H9 (cell line): ENCODE measurements at regions not wholly inside any gene's neighbourhood (a gene's known extent, or its start where the extent isn't known, plus 50 kb on each side); places are given as distances from the start of the nearest gene placed in this dataset.

Source experiments
- DNase-seq: peaks from one replicate; pipeline ENCODE4 v3.0.0-alpha.2; 2017
- H2AFZ ChIP-seq: one replicate; pipeline ENCODE4 v1.6.1; 2013; ENCODE audit warnings: mild to moderate bottlenecking, low read length, control low read depth, moderate library complexity
- H2AK5ac ChIP-seq: 2 replicates; pipeline ENCODE4 v1.6.1; 2013; ENCODE audit warnings: low read length, control low read depth, mixed read lengths; ENCODE audit not compliant: insufficient read length
- H2BK120ac ChIP-seq: one replicate; pipeline ENCODE4 v1.6.1; 2013; ENCODE audit warnings: low read depth, mild to moderate bottlenecking, low read length, control low read depth, inconsistent platforms; ENCODE audit not compliant: poor library complexity, severe bottlenecking
- H2BK12ac ChIP-seq: 2 replicates; pipeline ENCODE4 v1.6.1; 2013; ENCODE audit warnings: low read length, control low read depth, mixed read lengths, low read depth; ENCODE audit not compliant: insufficient read length
- H2BK15ac ChIP-seq: 2 replicates; pipeline ENCODE4 v1.6.1; 2013; ENCODE audit warnings: low read depth, low read length, control low read depth
- H2BK20ac ChIP-seq: one replicate; pipeline ENCODE4 v1.6.1; 2013; ENCODE audit warnings: low read depth, mild to moderate bottlenecking, low read length, control low read depth, inconsistent platforms; ENCODE audit not compliant: poor library complexity, severe bottlenecking
- H2BK5ac ChIP-seq: 2 replicates; pipeline ENCODE4 v1.6.1; 2013; ENCODE audit warnings: low read length, control low read depth, mixed read lengths; ENCODE audit not compliant: insufficient read length
- H3K14ac ChIP-seq: 2 replicates; pipeline ENCODE4 v1.6.1; 2013; ENCODE audit warnings: low read length, control low read depth; ENCODE audit not compliant: insufficient read depth
- H3K18ac ChIP-seq: 2 replicates; pipeline ENCODE4 v1.6.1; 2013; ENCODE audit warnings: low read depth, mild to moderate bottlenecking, mixed read lengths, low read length, control low read depth; ENCODE audit not compliant: insufficient read length
- H3K23ac ChIP-seq: 2 replicates; pipeline ENCODE4 v1.6.1; 2013; ENCODE audit warnings: low read length, control low read depth, mixed read lengths, low read depth; ENCODE audit not compliant: insufficient read length
- H3K23me2 ChIP-seq: 2 replicates; pipeline ENCODE4 v1.6.1; 2013; ENCODE audit warnings: low read depth, mild to moderate bottlenecking, mixed read lengths, low read length, control low read depth; ENCODE audit not compliant: insufficient read length, poor library complexity, severe bottlenecking
- H3K27ac ChIP-seq: 2 replicates; pipeline ENCODE4 v1.5.1; 2013; ENCODE audit warnings: low read length, control low read depth, mixed read lengths, low read depth; ENCODE audit not compliant: insufficient read length
- H3K27me3 ChIP-seq: 2 replicates; pipeline ENCODE4 v1.6.1; 2013; ENCODE audit warnings: low read length, control low read depth, inconsistent platforms; ENCODE audit not compliant: insufficient read depth
- H3K4ac ChIP-seq: 2 replicates; pipeline ENCODE4 v1.6.1; 2013; ENCODE audit warnings: low read depth, mild to moderate bottlenecking, control low read depth, inconsistent platforms, low read length, moderate library complexity
- H3K4me1 ChIP-seq: 2 replicates; pipeline ENCODE4 v1.6.1; 2013; ENCODE audit warnings: low read length, control low read depth, inconsistent platforms; ENCODE audit not compliant: insufficient read depth
- H3K4me2 ChIP-seq: 2 replicates; pipeline ENCODE4 v1.6.1; 2013; ENCODE audit warnings: low read length, control low read depth, mixed read lengths; ENCODE audit not compliant: insufficient read length, insufficient read depth
- H3K56ac ChIP-seq: 2 replicates; pipeline ENCODE4 v1.6.1; 2013; ENCODE audit warnings: low read depth, mild to moderate bottlenecking, mixed read lengths, low read length, control low read depth; ENCODE audit not compliant: insufficient read length
- H3K79me1 ChIP-seq: 2 replicates; pipeline ENCODE4 v1.6.1; 2013; ENCODE audit warnings: low read depth, mild to moderate bottlenecking, moderate library complexity, low read length, control low read depth, inconsistent platforms; ENCODE audit not compliant: insufficient read depth, poor library complexity, severe bottlenecking
- H3K79me2 ChIP-seq: 2 replicates; pipeline ENCODE4 v1.6.1; 2013; ENCODE audit warnings: low read length, control low read depth, inconsistent platforms; ENCODE audit not compliant: insufficient read depth
- H3K9ac ChIP-seq: 2 replicates; pipeline ENCODE4 v1.6.1; 2013; ENCODE audit warnings: low read length, control low read depth, mixed read lengths; ENCODE audit not compliant: insufficient read length; ENCODE audit errors: extremely low read depth
- H3K9me3 ChIP-seq: one replicate; pipeline ENCODE4 v1.6.1; 2013; ENCODE audit warnings: low read depth, low read length, inconsistent platforms; ENCODE audit not compliant: control insufficient read depth
- H3T11ph ChIP-seq: one replicate; pipeline ENCODE4 v1.6.1; 2013; ENCODE audit warnings: mild to moderate bottlenecking, low read length, control low read depth, inconsistent platforms
- H4K20me1 ChIP-seq: one replicate; pipeline ENCODE4 v1.6.1; 2013; ENCODE audit not compliant: control insufficient read depth, insufficient read length, insufficient read depth
- H4K5ac ChIP-seq: 2 replicates; pipeline ENCODE4 v1.6.1; 2013; ENCODE audit warnings: low read depth, mild to moderate bottlenecking, mixed read lengths, low read length, control low read depth; ENCODE audit not compliant: insufficient read length
- H4K8ac ChIP-seq: replicated peaks from 2 replicates; pipeline ENCODE4 v1.6.1; 2013; ENCODE audit warnings: low read length, control low read depth, mixed read lengths, low read depth; ENCODE audit not compliant: insufficient read length
- H4K91ac ChIP-seq: 2 replicates; pipeline ENCODE4 v1.6.1; 2013; ENCODE audit warnings: low read depth, mild to moderate bottlenecking, moderate library complexity, mixed read lengths, low read length, control low read depth; ENCODE audit not compliant: insufficient read length
- H3K27ac Mint-ChIP-seq, 3 experiments: 2 replicates in 2 of 3; 3 replicates in 1 of 3; pipeline ENCODE4 v1.8.0; 2020 to 2021; ENCODE audit warnings: mixed read lengths in 3 of 3, mild to moderate bottlenecking in 1 of 3, moderate library complexity in 1 of 3
- H3K27me3 Mint-ChIP-seq: 2 replicates; pipeline ENCODE4 v1.8.0; 2021; ENCODE audit warnings: low read depth, mild to moderate bottlenecking, moderate library complexity, mixed read lengths
- H3K36me3 Mint-ChIP-seq, 3 experiments: 2 replicates in 2 of 3; 3 replicates in 1 of 3; pipeline ENCODE4 v1.8.0; 2020 to 2021; ENCODE audit warnings: low read depth in 3 of 3, mixed read lengths in 3 of 3; ENCODE audit not compliant: insufficient read depth in 1 of 3
- H3K4me1 Mint-ChIP-seq, 2 experiments: 2 replicates each; pipeline ENCODE4 v1.8.0; 2020; ENCODE audit warnings: mixed read lengths in 2 of 2
- H3K4me3 Mint-ChIP-seq, 2 experiments: 2 replicates in 1 of 2; 3 replicates in 1 of 2; pipeline ENCODE4 v1.8.0; 2020 to 2021; ENCODE audit warnings: mild to moderate bottlenecking in 2 of 2, mixed read lengths in 2 of 2, moderate library complexity in 1 of 2
- H3K9me3 Mint-ChIP-seq, 2 experiments: 2 replicates in 1 of 2; 3 replicates in 1 of 2; pipeline ENCODE4 v1.8.0; 2020; ENCODE audit warnings: mild to moderate bottlenecking in 2 of 2, mixed read lengths in 2 of 2, moderate library complexity in 1 of 2
- WGBS: extraction: QIAGEN DNeasy Blood & Tissue Kit; methylation state at CpG from one replicate; pipeline ENCODE4 v1.1.7; 2013; ENCODE audit warnings: missing lambda C conversion rate, low lambda C conversion rate, mixed read lengths; ENCODE audit not compliant: insufficient read length; ENCODE audit errors: extremely low coverage; 5-methylcytosine and 5-hydroxymethylcytosine counted together
- TF ChIP-seq, protein P1 (sequence below): fragments of 200-600 bp; sonication (generic); conservative IDR thresholded peaks from 3 replicates; pipeline ENCODE4 v1.8.0; 2021; ENCODE audit warnings: antibody characterized with exemption, mild to moderate bottlenecking

DNA sequence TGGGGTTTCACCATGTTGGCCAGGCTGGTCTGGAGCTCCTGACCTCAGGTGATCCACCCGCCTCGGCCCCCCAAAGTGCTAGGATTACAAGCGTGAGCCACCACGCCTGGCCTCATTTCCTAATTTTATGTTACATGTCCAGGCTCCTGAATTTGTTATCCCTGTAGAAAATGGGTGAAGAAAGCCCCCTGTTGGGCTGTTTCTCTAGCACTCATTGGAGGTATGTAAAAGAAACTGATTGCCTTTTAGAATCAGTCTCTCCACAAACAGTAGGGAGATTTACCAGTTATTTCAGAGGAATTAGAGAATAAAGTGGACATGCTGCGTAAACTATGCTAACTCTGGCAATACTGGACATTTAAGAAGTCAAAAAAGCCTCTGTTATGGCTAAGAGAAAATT is 364.1 kb upstream of the TBL1XR1 start:
- H3K4me3 Mint-ChIP-seq, result no peak overlapping the region
- H4K20me1 ChIP-seq, result no peaks in the 10 kb centered on the region
- no CpG with 5 or more reads among the region's 5 CpGs for WGBS

More for the DNA sequence above, 364.1 kb upstream of the TBL1XR1 start:
- no peaks in the 10 kb centered on the region for H3K27me3 Mint-ChIP-seq
- Histone ChIP-seq H4K91ac (no peak overlapping the region), H2BK20ac (no peak overlapping the region), H3K56ac (no peak overlapping the region), H3K9ac (no peak overlapping the region), H2AK5ac (no peak overlapping the region), H3T11ph (no peak overlapping the region), H3K4me2 (no peak overlapping the region), H3K79me1 (no peaks in the 10 kb centered on the region), H3K4me1 (no peaks in the 10 kb centered on the region), H3K14ac (no peak overlapping the region), H4K8ac (no peak overlapping the region), H3K27me3 (no peaks in the 10 kb centered on the region), H3K18ac (no peak overlapping the region), H2BK120ac (no peak overlapping the region), H3K23ac (no peak overlapping the region), H4K5ac (no peak overlapping the region), H3K23me2 (no peaks in the 10 kb centered on the region), H3K27ac (no peak overlapping the region), H2BK15ac (no peak overlapping the region), H3K79me2 (no peaks in the 10 kb centered on the region), H2BK12ac (no peak overlapping the region), H2BK5ac (no peak overlapping the region), H3K9me3 (no peaks in the 10 kb centered on the region), H3K4ac (no peak overlapping the region), H2AFZ (no peak overlapping the region)
- H3K9me3 Mint-ChIP-seq, result peaks cover 0 to 3% of the 10 kb centered on the region in 2 experiments; a peak in 1 of 5 replicates
- H3K27ac Mint-ChIP-seq, result no peak overlapping the region
- DNase-seq, result no peak
- TF ChIP-seq, protein P1, sequence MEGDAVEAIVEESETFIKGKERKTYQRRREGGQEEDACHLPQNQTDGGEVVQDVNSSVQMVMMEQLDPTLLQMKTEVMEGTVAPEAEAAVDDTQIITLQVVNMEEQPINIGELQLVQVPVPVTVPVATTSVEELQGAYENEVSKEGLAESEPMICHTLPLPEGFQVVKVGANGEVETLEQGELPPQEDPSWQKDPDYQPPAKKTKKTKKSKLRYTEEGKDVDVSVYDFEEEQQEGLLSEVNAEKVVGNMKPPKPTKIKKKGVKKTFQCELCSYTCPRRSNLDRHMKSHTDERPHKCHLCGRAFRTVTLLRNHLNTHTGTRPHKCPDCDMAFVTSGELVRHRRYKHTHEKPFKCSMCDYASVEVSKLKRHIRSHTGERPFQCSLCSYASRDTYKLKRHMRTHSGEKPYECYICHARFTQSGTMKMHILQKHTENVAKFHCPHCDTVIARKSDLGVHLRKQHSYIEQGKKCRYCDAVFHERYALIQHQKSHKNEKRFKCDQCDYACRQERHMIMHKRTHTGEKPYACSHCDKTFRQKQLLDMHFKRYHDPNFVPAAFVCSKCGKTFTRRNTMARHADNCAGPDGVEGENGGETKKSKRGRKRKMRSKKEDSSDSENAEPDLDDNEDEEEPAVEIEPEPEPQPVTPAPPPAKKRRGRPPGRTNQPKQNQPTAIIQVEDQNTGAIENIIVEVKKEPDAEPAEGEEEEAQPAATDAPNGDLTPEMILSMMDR, result no peak
- H3K4me1 Mint-ChIP-seq, result peaks cover 18 to 28% of the 10 kb centered on the region in 2 experiments
- H3K36me3 Mint-ChIP-seq, result no peaks in the 10 kb centered on the region
